SK-N-SH treated with all-trans-retinoic acid at 6 μM for 48 hours (cell line): ENCODE measurements at regions not wholly inside any gene's neighbourhood (a gene's known extent, or its start where the extent isn't known, plus 50 kb on each side); places are given as distances from the start of the nearest gene placed in this dataset.

Source experiments
- ATAC-seq: fragments of 200-7000 bp; cut with Tn5 transposase; 3 replicates; pipeline ENCODE4 v1.9.1; 2020; ENCODE audit warnings: mild to moderate bottlenecking, moderate library complexity
- ARNTL ChIP-seq: fragments of 450-650 bp; formaldehyde crosslinking; IDR thresholded peaks from 2 replicates; pipeline ENCODE4 v1.5.0; 2020; ENCODE audit warnings: low read depth, mild to moderate bottlenecking, moderate library complexity, borderline replicate concordance
- BACH2 ChIP-seq: fragments of 250-450 bp; sonication (Bioruptor Pico); IDR thresholded peaks from 2 replicates; pipeline ENCODE4 v1.9.0; 2021; ENCODE audit warnings: mild to moderate bottlenecking, borderline replicate concordance
- CREB5 ChIP-seq: fragments of 250-450 bp; sonication (Bioruptor Pico); IDR thresholded peaks from 2 replicates; pipeline ENCODE4 v1.5.1; 2020; ENCODE audit warnings: low read depth, mild to moderate bottlenecking, moderate library complexity
- CSDC2 ChIP-seq: fragments of 250-450 bp; sonication (Bioruptor Pico); IDR thresholded peaks from 2 replicates; pipeline ENCODE4 v1.5.0; 2020; ENCODE audit warnings: mild to moderate bottlenecking, moderate library complexity
- CSRNP3 ChIP-seq: fragments of 250-450 bp; sonication (Bioruptor Pico); IDR thresholded peaks from 2 replicates; pipeline ENCODE4 v1.5.1; 2021; ENCODE audit warnings: mild to moderate bottlenecking, moderate library complexity
- ESRRG ChIP-seq: fragments of 250-450 bp; sonication (Bioruptor Pico); IDR thresholded peaks from 2 replicates; pipeline ENCODE4 v1.6.1; 2021; ENCODE audit warnings: mild to moderate bottlenecking
- ISL1 ChIP-seq: fragments of 250-450 bp; sonication (Bioruptor Pico); IDR thresholded peaks from 2 replicates; pipeline ENCODE4 v2.1.2; 2022; ENCODE audit warnings: mild to moderate bottlenecking, moderate library complexity
- OSR1 ChIP-seq: fragments of 250-450 bp; sonication (Bioruptor Pico); IDR thresholded peaks from 2 replicates; pipeline ENCODE4 v1.8.0; 2022; ENCODE audit warnings: moderate library complexity, mild to moderate bottlenecking, inconsistent platforms
- PATZ1 ChIP-seq: fragments of 250-450 bp; sonication (Bioruptor Pico); IDR thresholded peaks from 2 replicates; pipeline ENCODE4 v1.8.0; 2020; ENCODE audit warnings: mild to moderate bottlenecking, moderate library complexity, borderline replicate concordance
- POU6F1 ChIP-seq: fragments of 250-450 bp; sonication (Bioruptor Pico); IDR thresholded peaks from 2 replicates; pipeline ENCODE4 v1.8.0; 2021; ENCODE audit warnings: low read depth, mild to moderate bottlenecking, moderate library complexity, borderline replicate concordance
- RARB ChIP-seq: fragments of 250-450 bp; sonication (Bioruptor Pico); IDR thresholded peaks from 2 replicates; pipeline ENCODE4 v1.8.0; 2021; ENCODE audit warnings: mild to moderate bottlenecking, moderate library complexity
- SNAI2 ChIP-seq: fragments of 250-450 bp; sonication (Bioruptor Pico); IDR thresholded peaks from 2 replicates; pipeline ENCODE4 v1.5.0; 2020; ENCODE audit warnings: mild to moderate bottlenecking, moderate library complexity
- TCF4 ChIP-seq: fragments of 250-450 bp; sonication (Bioruptor Pico); IDR thresholded peaks from 2 replicates; pipeline ENCODE4 v1.8.0; 2021; ENCODE audit warnings: mild to moderate bottlenecking, moderate library complexity, borderline replicate concordance
- TOX ChIP-seq: fragments of 250-450 bp; sonication (Bioruptor Pico); IDR thresholded peaks from 2 replicates; pipeline ENCODE4 v1.8.0; 2021; ENCODE audit warnings: mild to moderate bottlenecking, moderate library complexity, borderline replicate concordance
- TSHZ2 ChIP-seq: fragments of 250-450 bp; sonication (Bioruptor Pico); IDR thresholded peaks from 2 replicates; pipeline ENCODE4 v1.5.0; 2020; ENCODE audit warnings: mild to moderate bottlenecking, moderate library complexity
- ZC3H10 ChIP-seq: fragments of 250-450 bp; sonication (Bioruptor Pico); IDR thresholded peaks from 2 replicates; pipeline ENCODE4 v1.5.1; 2021; ENCODE audit warnings: mild to moderate bottlenecking, moderate library complexity
- ZFP3 ChIP-seq: fragments of 250-450 bp; sonication (Bioruptor Pico); IDR thresholded peaks from 2 replicates; pipeline ENCODE4 v1.5.0; 2020; ENCODE audit warnings: mild to moderate bottlenecking, moderate library complexity
- ZNF70 ChIP-seq: fragments of 450-650 bp; formaldehyde crosslinking; IDR thresholded peaks from 2 replicates; pipeline ENCODE4 v1.5.0; 2020; ENCODE audit warnings: mild to moderate bottlenecking, moderate library complexity
- ZNF8 ChIP-seq: fragments of 450-650 bp; formaldehyde crosslinking; IDR thresholded peaks from 2 replicates; pipeline ENCODE4 v1.5.0; 2020; ENCODE audit warnings: mild to moderate bottlenecking, moderate library complexity

GRCh38 chr2:9753665-9754531 is 89.4 kb upstream of the TAF1B start:
- no peak; the same call in 2 of the 3 replicates for ATAC-seq

GRCh38 chr2:9754532-9754887 is 88.8 kb upstream of the TAF1B start:
- no peak for ATAC-seq
- TF ChIP-seq CREB5 (CRISPR knock-in tag): no peak
- no peak for TF ChIP-seq ZFP3
- TF ChIP-seq TOX (CRISPR knock-in tag): no peak
- TF ChIP-seq RARB (CRISPR knock-in tag): no peak
- TF ChIP-seq ISL1: no peak
- no peak for TF ChIP-seq ZNF70 (CRISPR knock-in tag)
- TF ChIP-seq CSDC2 (CRISPR knock-in tag): no peak
- TF ChIP-seq POU6F1 (CRISPR knock-in tag): no peak
- TF ChIP-seq CSRNP3: no peak
- no peak for TF ChIP-seq SNAI2 (CRISPR knock-in tag)
- TF ChIP-seq TCF4: no peak

More at GRCh38 chr2:9753665-9754531, 89.4 kb upstream of the TAF1B start:
- TF ChIP-seq SNAI2 (CRISPR knock-in tag) (no peak), TOX (CRISPR knock-in tag) (no peak), RARB (CRISPR knock-in tag) (no peak), OSR1 (CRISPR knock-in tag) (no peak), ESRRG (no peak), CSRNP3 (no peak), TSHZ2 (CRISPR knock-in tag) (no peak), BACH2 (CRISPR knock-in tag) (no peak), ARNTL (no peak), ZNF8 (CRISPR knock-in tag) (no peak), TCF4 (no peak), ISL1 (no peak), CREB5 (CRISPR knock-in tag) (no peak), ZFP3 (no peak), PATZ1 (CRISPR knock-in tag) (no peak), ZC3H10 (CRISPR knock-in tag) (no peak)
